HG02852 (cell line): ENCODE measurements at regions not wholly inside any gene's neighbourhood (a gene's known extent, or its start where the extent isn't known, plus 50 kb on each side); places are given as distances from the start of the nearest gene placed in this dataset.
"Not testable (repeated sequence)": the region's sequence is repeated elsewhere in the genome, so short reads cannot be mapped to it uniquely, and the experiment has no call there.

ENCODE experiments used
- ATAC-seq: cut with Tn5 transposase; IDR thresholded peaks from one replicate; pipeline ENCODE4 v1.9.1; 2021; ENCODE audit warnings: mild to moderate bottlenecking, moderate library complexity; ENCODE audit not compliant: unreplicated experiment

DNA sequence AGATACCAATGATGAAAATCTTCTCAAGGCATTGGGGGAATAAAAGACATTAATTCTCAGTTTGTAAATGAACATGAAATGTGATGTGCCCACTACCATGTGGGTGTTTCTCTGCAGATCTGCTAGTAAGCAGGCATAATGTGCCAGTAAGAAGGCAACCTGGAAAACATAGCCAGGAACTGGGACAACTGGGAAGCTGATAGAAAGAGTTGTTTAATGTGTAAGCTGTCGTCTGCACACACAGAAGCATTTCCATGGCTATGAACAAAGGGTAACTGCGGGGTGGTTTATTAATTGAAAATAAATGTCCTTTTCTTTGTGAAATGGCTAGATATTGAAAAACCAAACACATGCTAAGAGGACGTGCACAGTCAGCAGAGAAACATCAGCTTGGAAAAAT, 52.0 kb downstream of the ZC3H11B start:
- no peak for ATAC-seq

DNA sequence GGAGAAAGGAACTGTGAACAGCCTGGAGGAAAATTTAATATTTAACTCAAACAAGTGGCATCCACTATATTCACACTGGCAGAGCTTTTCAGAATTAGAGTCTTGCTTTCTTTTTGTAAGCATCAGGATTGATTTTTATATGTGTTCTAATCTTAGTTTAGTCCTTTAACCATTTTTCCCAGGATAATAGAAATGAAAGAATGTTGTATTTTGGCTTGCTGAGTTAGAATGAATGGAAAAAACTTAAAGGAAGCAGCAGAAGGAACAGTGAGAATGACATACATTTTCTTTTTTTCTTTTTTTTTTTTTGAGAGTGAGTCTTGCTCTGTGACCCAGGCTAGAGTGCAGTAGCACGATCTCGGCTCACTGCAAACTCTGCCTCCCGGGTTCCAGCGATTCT, 53.0 kb downstream of the ZC3H11B start:
- ATAC-seq: no peak

GRCh38 chr1:219555806-219556205, 57.1 kb downstream of the ZC3H11B start:
- no peak for ATAC-seq

GRCh38 chr1:219555031-219555692, 57.7 kb downstream of the ZC3H11B start:
- ATAC-seq: peak; percentile 62

DNA sequence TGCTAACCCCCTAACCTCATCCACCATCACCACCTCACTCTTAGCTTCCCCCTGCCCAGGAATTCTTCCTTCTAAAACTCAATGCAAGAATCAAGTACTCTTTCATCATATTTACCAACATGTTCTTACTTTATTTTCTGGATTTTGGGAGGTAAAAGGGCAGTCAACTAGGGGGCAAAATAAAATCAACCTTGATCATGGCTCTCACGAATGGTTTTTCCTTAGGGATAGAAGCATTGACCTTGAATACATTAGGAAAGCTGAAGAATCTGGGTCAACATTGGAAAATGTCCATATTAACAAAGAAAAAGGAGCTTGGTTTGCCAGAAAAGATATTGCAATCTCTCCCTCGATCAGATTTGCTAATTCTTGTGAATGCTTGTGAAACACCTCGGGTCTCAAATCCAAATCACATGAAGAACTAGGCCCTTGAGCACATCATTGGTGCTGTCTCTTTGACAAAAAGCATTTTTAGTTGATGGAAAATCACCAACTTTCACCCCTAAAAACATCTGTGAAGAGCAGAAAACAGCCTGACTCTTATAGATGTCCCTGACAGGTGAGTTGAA, 58.9 kb downstream of the ZC3H11B start:
- no peak for ATAC-seq

GRCh38 chr1:219550201-219550600, 62.7 kb downstream of the ZC3H11B start:
- ATAC-seq: no peak

DNA sequence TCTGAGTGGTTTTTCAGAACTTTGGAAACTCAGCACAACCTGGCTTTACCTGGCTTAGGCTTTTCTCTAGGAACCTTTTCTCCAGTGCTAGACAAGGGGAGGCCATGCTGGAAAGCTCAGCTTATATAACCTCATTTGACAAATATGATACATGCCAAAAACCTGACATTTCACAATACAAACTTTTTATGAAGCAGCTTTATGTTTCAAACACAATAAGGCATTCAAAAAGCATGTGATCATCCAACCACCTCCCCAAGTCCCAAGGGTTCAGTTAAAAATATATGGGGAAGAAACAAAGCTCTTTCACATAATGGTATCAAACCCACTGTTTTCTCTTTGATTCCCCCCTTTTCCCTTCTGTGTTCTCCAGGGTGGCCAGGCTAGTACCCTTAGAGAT, 63.7 kb downstream of the ZC3H11B start:
- ATAC-seq: no peak

DNA sequence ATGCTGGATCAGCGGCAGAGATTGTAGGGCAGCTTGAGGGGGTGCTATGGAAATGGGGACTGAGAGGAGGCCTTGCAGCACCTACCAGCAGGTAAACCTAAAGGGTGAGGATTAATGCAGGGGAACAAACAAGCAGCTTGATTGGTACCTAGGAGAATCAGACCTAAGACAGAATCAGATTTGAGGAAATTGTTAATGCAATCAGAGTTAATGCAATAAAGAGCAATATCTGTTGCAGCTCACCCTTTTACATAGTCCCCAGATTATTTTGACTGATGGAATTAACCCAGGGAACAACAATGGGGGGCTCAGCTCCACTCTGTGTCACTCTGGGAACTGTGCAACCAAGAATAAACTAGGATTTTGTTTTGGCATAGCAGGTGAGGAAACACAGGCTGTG, 64.5 kb downstream of the ZC3H11B start:
- ATAC-seq: no peak

- not testable (repeated sequence) for ATAC-seq
Observed at GRCh38 chr1:219545756-219546155, 67.1 kb downstream of the ZC3H11B start.

DNA sequence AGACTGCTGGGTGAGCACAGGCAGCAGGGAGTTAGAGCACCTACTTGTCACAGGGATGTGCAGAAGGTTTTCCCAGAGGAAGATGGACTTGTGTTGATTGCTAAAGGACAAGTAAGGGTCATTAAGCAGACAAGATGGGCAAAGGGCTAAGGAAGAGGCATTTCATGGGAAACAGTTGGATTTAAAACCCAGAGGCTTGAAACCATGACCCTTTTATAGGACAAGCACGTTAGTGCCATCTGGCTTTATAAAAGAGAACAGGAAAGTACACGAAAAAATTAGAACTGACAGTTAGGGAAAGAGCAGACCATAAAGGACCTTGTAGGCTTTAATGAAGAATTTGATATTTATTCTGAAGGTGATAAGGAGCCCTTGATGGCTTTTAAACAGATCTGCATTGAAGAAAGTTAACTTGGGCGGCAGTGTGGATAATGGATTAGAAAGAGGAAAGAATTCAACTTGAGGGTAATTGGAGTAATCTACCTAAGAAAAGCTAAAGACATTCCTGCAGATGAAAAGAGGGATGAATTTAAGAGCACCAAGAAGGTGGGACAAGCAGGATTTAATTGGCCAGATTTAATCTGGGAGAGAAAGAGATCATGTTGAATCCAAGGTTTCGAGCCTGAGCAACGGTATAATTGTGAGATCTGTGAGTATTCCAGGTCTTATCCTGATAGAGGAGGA, 68.6 kb downstream of the ZC3H11B start:
- no peak for ATAC-seq

DNA sequence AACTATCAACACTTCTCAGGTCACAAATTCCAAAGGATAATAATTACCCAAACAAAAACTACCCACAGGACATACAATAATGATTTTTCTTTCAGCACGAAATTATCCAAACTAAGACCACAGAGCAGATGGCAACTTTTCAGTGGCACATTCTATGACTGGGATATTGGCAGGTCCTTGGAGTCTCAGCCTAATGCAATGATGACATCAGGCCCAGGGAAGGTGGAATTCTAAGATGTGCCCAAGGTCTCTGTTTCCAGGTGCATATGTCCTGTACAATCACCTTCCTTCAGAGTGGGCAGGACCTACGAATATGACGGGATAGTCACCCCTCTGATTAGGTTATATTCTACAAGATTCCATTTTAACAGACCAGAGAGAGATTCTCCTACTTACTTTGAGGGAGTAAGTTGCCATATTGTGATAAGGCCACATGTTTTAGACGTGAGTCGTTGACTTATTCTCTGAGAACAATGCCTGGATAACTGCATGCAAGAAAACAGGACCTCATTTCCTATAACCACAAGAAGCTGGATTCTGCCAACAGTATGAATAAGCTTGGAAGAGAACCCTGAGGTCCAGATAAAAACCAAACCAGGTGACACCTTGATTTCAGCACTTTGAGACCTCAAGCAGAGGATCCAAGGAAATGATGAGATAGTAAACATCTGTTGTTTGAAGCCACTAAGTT, 69.9 kb downstream of the ZC3H11B start:
- no peak for ATAC-seq

DNA sequence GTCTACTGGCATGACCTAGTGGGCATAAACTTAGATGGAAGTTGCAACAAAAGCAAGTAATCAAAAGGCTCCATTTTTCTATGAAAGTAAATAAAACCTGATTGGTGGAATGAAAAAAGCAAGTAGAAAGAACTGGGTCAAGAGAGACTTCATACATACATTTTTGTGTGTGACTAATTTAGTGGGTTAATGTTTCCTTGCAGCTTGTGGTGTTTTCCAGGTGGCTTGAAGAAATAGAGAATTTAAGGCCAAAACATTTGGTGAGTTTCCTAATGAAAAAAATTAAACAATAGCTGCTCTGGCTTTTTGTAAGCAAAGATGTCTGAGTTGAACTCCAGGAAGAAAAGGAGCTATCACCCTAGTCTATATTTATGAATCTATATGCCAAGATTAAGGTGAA, 71.0 kb downstream of the ZC3H11B start:
- ATAC-seq: no peak

DNA sequence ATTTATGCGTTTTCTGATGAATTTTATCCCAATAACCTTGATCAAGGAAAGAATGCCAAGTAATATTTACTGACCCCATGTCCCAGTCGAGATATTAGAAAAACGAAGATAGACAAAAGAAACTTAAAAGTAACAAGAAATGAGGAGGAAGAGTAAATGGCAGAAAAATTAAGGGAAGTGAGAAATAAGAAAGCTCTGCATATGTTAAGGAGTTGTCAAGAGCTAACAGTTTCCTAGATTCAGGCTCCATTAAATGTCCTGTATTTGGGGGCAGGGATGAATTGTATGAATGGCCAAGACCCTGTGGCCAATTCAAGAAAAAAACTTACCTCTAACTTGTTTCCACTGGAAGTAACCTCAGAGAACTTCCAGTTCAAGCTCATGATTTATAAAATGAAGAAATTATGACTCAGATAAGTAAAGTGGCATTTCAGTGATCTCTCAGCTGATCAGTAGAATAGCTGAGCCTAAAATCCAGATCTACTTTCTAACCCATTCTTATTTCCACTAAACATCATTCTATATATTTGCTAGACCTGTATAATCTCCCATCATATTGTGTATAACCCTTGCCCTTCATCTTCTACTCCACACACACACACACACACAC, 73.2 kb downstream of the ZC3H11B start:
- ATAC-seq: no peak

GRCh38 chr1:219538886-219539285, 74.0 kb downstream of the ZC3H11B start:
- ATAC-seq: no peak

DNA sequence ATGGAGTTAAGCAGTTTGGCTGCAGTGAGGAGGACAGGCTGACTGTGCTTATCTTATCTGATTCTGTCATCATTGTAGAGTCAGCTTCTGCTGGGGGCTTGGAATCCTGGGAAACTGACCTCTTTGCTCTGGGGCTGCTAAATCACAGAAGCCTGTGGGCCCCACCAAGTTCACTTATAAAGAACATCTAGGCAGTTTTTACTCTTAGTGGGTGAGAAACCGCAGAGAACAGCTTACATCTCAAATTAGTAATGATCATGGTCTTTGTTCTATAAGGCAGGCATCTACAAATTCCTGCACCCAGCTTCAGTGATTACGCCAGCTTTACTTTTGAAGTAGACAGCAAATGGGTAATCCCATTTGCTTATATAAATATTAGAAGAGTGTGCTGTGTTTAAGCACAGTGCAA, 75.7 kb downstream of the ZC3H11B start:
- no peak for ATAC-seq

DNA sequence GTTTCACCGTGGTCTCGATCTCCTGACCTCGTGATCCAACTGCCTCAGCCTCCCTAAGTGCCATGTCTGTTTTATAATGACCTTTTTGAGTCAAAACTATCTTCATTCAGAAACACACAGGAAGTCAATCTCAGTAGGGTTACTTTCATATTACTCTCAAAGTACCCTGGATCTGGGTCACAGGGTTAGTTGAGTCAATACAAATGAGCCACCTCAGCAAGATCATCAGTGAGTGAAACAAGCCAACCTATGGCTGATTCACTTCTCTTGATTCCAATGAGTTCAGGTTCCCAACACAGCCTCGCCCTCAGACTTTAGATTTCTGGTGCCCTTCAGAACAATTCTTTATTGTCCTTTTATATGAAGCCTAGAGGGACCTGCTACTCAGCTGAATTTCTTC, 76.9 kb downstream of the ZC3H11B start:
- ATAC-seq: no peak

DNA sequence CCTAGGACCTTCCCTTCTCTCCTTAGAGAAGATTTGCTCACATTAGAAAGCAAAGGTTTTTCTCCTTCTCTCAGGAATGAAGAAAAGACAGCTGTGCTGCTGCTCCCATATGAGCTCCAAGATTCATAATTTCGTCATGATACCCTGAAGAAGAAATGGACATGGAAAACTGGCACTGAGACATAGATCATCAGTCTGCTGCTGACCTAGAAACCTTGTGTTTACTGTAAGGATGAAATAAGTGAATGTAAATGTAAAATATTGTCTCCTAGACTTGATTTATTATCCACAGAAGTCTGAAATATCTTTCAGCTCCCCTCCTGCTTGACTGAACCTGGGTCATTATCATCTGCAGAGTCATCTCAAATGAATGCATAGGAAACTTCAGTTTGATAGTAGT, 77.9 kb downstream of the ZC3H11B start:
- ATAC-seq: no peak

- ATAC-seq: no peak
Observed at GRCh38 chr1:219533280-219533679, 79.6 kb downstream of the ZC3H11B start.

- no peak for ATAC-seq
Observed at GRCh38 chr1:219529116-219529515, 83.8 kb downstream of the ZC3H11B start.

DNA sequence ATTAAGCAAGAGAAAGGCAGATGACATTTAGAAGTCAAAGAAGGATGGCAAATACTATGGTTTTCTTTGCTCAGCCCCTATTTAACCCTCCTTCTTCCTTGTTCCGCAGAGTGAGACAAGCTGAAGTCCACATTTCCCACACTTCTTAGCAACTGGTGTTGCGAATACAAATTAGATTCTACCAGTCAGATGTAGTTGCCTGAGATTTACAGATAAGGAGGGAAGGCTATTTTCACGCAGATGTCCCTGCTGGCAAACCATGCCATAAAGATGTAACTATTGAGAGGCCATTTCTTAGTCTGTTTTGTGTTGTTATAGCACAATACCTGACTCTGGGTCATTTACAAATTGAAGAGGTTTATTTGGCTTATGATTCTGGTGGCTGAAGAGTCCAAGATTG, 84.3 kb downstream of the ZC3H11B start:
- ATAC-seq: no peak

DNA sequence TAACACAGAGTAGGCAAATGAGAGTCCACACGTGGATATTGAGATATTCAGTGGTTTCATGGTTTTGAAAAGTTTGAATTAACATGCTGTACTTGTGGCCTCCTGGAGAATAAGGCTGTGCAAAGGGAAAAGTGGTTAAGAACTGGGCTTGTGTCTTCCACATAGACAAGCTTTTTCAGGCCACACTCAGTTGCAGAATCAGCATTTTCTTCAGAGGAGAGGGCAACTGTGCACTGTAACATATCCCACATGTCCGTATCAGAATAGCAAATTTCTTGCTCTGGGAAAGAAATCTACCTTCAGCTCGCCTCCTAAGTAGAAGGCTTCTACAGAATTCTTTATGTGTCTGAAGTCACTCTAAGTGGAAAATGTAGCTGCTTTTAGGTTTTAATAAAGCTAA, 84.9 kb downstream of the ZC3H11B start:
- ATAC-seq: no peak
